Endothelial cell of umbilical vein (primary cell): ENCODE measurements at regions not wholly inside any gene's neighbourhood (a gene's known extent, or its start where the extent isn't known, plus 50 kb on each side); places are given as distances from the start of the nearest gene placed in this dataset.

Experiments
- CTCF ChIP-seq, 2 donors: IDR thresholded peaks; 1 replicate in 1 of 2; 2 replicates in 1 of 2; pipeline ENCODE4 v1.5.1; 2011; ENCODE audit warnings: low read length in 2 of 2, mild to moderate bottlenecking in 2 of 2, moderate library complexity in 2 of 2, control low read depth in 1 of 2, inconsistent platforms in 1 of 2, low read depth in 1 of 2; ENCODE audit not compliant: insufficient read depth in 1 of 2; ENCODE audit errors: extremely low read depth in 1 of 2
- EZH2 ChIP-seq: IDR thresholded peaks from 2 replicates; pipeline ENCODE4 v1.6.1; 2012; ENCODE audit warnings: borderline replicate concordance, low read depth, mild to moderate bottlenecking, moderate library complexity, low read length, inconsistent platforms; ENCODE audit not compliant: severe bottlenecking
- MYC ChIP-seq: IDR thresholded peaks from one replicate; pipeline ENCODE4 v1.6.1; 2011; ENCODE audit warnings: mild to moderate bottlenecking, low read depth, low read length
- POLR2A ChIP-seq: IDR thresholded peaks from 2 replicates; pipeline ENCODE4 v1.6.1; 2012; ENCODE audit warnings: low read depth, mild to moderate bottlenecking, control low read depth, low read length
- POLR2AphosphoS5 ChIP-seq: IDR thresholded peaks from 2 replicates; pipeline ENCODE4 v1.6.1; 2012; ENCODE audit warnings: low read depth, mild to moderate bottlenecking, control low read depth, low read length, moderate library complexity; ENCODE audit not compliant: insufficient read depth

DNA sequence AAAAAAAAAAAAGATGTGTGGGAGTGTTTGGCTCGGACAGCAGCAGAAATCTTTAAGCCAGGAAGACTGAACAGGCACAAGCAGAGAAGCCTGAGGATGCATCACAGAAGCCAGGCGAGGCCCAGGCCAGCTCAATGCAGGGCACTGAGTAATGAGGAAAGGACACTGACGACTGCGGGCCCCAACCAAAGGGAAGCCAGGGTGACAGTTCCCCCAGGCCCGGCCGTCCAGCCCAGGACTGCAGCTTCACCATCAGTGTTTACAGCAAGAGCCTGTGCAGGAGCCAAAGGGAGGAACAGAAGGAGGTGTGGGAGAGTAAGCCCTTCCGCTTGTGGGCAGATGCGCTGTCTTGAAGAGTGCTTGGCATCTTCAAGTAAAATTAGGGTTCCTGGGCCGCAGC is 205.3 kb upstream of the SFSWAP start:
- TF ChIP-seq POLR2AphosphoS5: no peak
- no peak for TF ChIP-seq MYC
- TF ChIP-seq CTCF (IDR thresholded peaks at IDR 0.05; ENCODE audit: extremely low read depth in 1 of 2, insufficient read depth in 1 of 2, low read depth in 1 of 2, low read length in 2 of 2): no peak
- TF ChIP-seq EZH2: no peak
- TF ChIP-seq POLR2A: no peak
